ENCODE measurements at regions not wholly inside any gene's neighbourhood (a gene's known extent, or its start where the extent isn't known, plus 50 kb on each side); places are given as distances from the start of the nearest gene placed in this dataset.

GRCh38 chr6:19157486-19157885 lies 679.7 kb upstream of the ID4 start:
- TF ChIP-seq CTCF (IDR thresholded peaks at IDR 0.05 in 2 of 3, conservative IDR thresholded peaks at IDR 0.05 in 1 of 3; ENCODE audit: insufficient read depth in 2 of 3, low read depth in 1 of 3, low read length in 3 of 3) (no peak), ZBTB8A (IDR thresholded peaks at IDR 0.05; ENCODE audit: partially characterized antibody) (no peak), RNF219 (CRISPR knock-in tag; IDR thresholded peaks at IDR 0.05) (no peak), NONO (IDR thresholded peaks at IDR 0.05; ENCODE audit: low read depth in 2 of 2, low read length in 1 of 2) (no peak)
